CMK (cell line): ENCODE measurements at regions not wholly inside any gene's neighbourhood (a gene's known extent, or its start where the extent isn't known, plus 50 kb on each side); places are given as distances from the start of the nearest gene placed in this dataset.

Experiments
- DNase-seq: peaks from one replicate; pipeline ENCODE4 v3.0.0-alpha.2; 2010; ENCODE audit warnings: low read depth

DNA sequence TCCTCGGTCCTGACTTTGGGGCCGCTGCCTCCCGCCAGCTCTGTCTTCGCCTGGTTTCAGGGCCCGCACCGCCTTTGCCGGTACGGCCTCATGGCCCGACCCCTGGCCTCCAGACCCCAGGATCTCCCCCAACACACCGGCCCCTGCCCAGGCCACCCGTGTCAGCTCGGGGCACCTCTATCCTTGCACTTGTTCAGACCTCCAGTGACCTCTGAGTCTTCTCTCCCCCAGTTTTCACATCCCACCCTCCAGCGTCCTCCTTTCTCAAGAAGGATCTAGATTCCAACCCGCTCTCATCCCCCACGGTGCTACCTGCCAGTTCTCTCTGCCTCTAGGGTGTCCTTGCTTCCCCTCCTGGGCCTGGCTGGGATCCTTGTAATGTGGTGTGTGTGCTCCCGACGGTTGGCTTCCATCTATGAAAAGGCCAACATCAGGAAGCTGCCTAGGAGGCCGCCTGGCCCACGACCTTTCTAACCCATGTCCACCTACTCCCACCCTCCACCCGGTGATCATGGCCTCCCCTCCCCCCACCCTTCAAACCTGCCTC is 61.1 kb downstream of the SPATA31C2 start:
- no peak for DNase-seq

DNA sequence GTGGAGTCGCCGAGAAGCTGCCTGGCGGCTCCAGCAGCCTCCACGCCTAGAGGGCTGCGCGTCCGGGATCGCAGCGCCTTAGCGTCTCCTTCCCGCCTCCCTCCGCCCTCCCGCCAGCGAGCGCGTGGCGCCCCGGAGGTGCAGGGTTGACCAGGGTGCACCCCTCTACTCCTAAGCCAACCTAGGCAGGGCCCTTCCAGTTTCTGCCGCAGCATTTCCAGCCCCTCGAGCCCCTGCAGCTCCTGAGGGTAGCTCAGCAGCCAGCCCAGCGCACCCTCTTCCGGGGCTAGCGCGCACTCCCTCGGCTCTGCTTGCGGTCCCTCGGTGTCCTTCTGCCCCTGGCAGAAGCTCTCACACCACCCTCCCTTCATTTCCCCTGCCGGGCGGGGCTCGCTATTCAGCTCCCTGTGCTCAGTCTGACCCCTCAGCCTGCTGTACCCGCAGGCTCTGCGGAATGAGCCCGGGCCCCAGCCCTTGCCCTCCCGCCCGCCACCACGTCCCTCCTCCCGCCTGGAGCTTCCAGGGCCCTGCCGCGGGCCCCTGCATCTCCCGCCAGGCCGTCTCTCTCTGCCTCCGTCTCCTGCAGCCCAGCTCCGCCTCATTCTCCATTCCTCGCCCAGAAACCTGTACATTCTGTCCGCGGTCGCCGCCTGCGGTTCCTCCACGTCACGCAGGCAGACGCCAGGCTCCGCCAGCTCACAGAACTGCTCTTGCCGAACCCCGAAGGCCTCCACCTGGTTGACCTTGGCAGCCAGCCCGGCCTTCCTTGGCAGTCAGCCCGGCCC is 61.8 kb downstream of the SPATA31C2 start:
- no peak for DNase-seq

DNA sequence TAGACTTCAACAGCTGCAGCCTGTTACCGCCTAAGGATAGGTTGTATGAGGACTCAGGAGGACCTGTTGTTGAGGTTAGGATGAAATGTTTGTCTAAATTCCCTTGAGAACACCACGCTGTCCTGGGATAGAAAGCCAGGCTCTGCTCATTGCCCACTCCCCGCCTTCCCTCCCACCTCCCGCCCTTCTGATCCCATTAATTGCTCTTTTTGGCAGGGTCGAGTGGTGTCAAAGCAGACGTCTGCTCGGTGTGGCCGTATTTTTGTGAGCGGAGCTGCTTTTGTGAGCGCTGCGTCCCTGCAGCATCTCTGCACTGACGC is 62.3 kb downstream of the SPATA31C2 start:
- no peak for DNase-seq

DNA sequence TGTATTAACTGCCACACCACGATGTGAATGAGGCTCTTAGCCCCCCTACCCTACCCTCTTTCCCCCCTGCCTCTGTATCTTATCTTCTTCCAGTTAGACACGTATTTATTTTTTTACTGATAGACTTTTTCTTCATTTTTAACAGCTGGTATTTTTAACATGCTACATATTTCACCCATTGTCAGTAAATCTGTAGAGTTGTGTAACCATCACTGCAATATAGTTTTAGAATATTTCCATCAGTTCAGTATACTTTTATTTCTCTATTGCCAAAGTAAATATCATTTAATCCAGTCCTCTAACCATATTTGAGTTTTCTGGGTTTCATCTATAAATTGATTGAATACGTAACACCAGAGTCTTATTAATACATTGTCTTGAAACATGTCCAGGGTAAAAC is 62.8 kb downstream of the SPATA31C2 start:
- no peak for DNase-seq

DNA sequence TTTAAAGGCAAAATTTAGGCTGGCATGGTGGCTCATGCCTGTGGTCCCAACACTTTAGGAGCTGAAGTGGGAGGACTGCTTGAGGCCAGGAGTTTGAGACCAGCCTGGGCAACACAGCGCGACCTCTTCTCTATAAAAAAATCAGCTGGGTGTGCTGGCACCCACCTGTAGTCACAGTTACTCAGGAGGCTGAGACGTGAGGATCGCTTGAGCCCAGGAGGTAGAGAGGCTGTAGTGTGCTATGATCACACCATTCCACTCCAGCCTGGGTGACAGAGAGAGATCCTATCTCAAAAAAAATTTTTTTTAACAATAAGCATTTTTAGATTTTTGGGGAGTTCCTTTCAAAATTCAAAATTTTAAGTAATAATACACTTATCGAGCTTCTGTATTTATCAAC is 63.3 kb downstream of the SPATA31C2 start:
- DNase-seq = no peak

DNA sequence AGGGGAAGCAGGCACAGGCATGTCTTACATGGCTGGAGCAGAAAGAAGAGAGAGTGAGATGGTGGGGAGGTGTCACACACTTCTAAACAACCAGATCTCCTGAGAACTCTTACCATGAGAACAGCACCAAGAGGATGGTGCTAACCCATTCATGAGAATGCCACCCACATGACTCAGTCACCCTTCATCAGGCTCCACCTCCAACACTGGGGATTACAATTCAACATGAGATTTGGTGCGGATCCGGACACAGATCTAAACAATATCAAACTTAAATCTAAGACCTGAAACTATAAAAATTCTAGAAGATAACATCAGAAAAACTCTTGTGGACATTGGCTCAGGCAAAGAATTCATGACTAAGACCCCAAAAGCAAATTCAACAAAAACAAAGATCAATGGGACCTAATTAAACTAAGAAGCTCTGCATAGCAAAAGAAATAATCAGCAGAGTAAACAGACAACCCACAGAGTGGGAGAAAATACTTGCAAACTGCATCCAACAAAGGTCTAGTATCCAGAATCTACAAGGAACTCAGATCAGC is 65.4 kb downstream of the SPATA31C2 start:
- no peak for DNase-seq

DNA sequence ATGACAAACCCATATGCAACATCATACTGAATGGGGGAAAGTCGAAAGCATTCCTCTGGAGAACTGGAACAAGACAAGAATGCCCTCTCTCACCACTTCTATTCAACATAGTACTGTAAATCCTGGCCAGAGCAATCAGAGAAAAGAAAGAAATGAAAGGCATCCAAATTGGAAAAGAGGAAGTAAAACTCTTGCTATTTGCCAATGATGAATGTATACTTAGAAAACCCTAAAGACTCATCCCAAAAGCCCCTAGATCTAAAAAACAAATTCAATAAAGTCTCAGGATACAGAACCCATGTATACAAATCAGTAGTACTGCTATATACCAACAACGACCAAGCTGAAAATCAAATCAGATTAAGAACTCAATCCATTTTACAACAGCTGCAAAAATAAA is 66.9 kb downstream of the SPATA31C2 start:
- DNase-seq = no peak

DNA sequence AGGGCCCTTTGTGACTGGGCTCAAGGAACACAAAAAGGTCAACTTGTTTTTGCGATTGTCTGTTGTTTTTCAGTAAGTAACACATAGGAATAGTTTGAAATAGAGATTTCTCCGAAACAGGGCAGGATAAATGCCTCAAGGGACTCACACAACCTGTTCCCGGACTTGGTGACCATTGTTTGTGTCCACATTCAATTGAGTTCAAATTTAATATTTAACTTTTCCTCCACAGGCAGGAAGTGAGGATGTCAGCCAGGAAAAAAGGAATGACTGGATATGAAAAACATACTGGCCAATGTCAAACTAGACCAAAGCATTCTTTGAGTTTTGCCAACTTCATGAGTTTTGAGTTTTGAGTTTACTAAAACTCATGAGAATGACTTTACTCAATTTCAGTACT is 72.7 kb downstream of the SPATA31C2 start:
- no peak for DNase-seq

DNA sequence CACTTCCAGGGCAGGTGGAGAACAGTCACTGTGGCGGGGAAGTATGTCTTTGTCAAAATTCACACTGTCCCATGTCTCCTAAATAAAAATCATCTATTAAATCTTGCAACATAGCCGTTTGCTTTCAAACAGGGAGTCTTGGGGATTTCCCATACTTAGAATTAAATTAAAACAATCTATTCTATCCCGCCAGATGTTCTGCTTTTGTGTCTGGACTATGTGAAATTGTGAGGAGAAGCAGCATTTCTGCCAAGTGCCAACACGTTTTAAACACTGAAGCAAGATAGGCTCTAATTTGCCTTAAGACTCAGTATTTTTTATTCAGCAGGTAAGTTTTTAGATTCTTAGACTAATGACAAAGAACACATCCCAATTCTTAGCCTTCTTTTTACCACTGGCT is 73.7 kb downstream of the SPATA31C2 start:
- DNase-seq = no peak

DNA sequence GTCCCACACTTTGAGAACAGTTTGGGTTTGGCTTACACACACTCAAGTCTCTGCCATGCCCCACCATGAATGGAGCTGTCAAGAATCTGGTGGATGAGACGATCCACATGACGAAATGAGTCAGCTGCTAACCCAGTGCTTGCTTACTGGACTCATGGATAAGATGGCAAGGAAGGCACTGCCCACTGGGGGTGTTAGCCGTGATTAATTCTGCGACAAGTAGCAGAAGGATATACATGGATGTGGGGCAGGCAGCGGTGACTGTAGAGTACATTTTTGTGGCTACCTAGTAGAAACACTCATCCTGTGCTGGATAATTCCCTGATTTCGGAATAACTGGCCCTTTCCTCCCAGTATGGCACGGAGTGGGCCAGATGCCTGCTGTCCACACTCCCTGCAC is 77.5 kb downstream of the SPATA31C2 start:
- no peak for DNase-seq

DNA sequence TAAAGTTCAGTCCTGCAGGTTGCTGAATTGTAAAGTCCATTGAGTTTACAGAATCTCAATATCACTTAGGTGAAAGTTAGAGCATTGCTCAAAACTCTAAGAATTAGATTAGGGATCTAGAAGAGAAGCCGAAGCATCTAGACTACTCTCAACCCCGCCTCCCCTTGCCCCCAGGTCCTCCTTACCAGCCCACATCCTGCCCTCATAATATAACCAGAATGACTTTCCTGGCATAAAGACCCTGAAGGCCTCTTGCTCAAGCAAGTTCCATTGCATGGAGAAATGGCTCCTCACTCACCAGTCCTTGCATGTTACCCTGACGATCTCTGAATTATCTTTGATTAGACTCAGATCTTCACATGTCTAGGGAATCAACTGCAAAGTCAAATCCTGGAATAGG is 78.8 kb downstream of the SPATA31C2 start:
- no peak for DNase-seq

DNA sequence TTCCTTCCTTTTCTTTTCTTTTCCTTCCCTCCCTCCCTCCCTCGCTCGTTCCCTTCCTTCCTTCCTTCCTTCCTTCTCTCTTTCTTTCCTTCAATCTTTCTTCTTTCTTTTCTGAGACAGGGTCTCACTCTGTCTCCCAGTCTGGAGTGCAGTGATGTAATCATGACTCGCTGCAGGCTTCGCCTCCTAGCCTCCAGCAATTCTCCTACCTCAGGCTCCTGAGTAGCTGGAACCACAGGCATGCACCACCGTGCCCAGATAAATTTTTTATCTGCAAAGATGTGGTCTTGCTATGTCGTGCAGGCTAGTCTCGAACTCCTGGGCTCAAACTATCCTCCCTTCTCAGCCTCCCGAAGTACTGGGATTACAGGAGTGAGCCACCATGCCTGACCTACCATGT is 81.4 kb downstream of the SPATA31C2 start:
- DNase-seq = no peak

DNA sequence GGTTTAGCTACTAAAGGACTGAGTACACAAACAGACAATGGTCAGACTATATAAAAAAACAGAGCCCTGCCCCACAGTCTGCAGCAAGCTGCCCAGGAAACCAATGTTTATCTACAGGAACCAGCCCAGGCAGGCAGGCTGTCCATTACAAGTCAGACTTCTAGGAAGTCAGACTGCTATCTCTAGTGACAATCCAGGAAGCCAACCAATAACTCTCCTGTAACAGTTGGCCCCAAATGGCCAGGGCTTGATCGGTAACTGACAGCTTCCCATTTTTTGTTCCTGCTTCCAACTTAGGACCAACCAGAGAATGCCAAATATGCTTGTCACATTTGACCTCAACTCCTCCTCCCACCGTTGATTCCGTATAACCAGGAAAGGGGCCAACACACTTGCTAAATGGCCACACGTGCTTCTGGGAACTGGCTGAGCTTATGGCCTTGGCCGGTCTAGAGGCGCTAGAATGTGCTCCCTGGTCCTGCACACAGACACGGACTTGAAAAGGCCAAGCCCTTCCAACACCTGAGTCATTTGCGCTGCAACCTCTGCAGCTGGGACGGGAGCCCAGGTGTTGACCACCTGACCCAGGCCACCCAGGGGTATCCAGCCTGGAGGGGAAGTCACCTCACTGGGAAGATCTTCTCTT is 79.6 kb upstream of the CDK20 start:
- DNase-seq = peak; percentile 69

DNA sequence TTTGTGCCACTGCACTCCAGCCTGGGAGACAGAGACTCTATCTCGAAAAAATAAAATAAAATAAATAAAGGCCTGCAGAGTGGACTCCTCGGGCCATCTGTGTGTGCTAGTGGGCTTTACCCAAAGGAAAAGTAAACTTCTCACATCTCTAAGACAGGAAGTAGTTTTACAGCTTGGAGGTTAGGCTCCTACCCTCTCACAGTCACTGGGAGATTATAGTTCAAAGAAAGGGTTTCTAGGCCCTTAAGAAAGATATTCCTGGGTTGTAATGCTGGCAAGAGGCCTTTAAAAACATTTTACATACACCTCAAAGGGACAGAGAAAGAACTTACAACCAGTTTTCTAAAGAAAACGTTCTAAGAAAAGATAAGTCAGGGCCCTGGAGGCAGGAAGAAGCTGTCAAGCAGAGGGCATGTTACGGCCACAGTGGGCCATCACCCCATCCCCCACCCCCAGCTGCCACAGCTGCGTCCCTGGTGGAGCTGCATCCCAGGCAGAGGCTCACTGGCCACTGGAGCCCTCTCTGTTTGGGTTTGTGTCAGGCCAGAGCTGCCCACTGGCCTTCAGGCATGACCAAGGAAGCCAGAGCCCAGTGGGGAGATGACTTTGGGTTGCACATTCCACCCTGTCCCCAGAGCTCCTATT is 78.1 kb upstream of the CDK20 start:
- DNase-seq = no peak

DNA sequence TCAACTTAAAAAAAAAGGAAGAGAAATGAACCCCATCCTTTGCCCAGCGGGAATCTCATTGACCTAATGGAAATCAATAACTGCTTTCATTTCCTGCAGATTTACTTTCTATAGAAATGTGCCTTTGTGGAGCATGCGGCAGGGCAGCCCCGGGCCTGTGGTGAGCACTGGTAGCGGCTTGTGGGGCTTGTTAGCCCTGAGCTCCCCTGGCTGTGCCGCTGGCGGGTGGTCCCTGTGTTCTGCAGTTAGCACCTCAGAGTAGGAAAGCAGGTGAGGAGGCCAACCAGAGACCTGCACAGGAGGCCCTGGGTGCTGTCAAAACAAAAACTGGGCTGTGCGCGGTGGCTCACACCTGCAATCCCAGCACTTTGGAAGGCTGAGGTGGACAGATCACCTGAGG is 76.8 kb upstream of the CDK20 start:
- DNase-seq = no peak

DNA sequence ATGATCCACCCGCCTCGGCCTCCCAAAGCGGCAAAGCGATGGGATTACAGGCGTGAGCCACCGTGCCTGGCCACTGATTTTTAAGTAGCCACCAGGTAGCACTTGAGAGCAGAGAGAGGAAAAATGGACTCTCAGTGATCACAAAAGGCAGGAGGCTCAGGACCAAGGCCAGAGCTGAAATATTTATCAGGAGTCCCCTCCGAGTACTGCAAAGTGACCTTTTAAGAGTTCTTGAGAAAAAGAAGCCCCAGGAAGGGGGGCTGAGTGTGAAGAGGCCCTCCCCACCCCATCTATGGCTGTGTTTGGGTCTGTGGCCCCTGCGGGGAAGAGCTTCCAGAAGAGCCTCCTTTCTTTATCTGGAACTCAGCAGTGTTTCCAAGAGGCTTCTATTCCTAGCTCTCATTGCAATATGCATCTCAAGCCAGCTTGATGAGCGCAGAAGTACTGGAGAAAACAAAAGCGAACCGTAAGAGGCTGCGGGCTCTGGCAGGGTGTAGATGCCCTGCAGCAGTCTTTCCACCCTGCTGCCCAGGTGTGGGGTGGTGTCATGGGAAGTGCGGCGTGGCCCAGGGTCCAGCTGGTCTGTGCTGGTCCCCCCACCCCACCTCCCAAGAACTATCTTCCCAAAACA is 75.5 kb upstream of the CDK20 start:
- DNase-seq = no peak

DNA sequence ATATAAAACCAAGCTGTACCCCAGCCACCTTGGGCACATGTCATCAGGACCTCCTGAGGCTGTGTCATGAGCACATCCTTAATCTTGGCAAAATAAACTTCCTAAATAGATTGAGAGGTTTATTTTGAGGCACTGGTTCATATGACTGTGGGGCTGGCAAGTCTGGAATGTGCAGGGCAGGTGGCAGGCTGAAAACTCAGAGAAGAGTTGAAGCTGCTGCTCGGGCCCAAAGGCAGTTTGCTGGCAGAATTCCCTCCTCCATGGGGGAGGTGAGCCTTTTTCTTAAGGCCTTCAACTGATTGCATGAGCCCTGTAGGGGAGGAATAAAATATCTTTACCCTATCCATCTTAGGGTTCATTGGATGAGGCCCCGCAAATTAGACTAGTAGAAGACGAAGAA is 72.2 kb upstream of the CDK20 start:
- no peak for DNase-seq

DNA sequence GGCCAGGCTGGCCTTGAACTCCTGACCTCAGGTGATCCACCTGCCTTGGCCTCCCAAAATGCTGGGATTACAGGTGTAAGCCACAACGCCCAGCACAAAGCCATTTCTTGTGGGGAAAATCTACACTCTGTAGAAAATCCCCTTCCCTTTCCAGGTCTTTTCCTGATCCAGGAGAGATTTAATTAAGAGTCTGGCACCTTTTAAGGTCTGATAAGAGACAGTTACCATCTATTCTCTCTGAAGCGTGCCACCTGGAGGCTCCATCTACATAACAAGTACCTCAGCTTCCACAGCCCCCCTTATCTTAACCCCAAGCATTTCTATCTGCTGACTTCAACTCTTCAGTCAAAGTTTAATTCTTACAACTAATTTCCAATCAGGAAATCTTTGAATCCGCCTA is 71.4 kb upstream of the CDK20 start:
- DNase-seq = no peak

DNA sequence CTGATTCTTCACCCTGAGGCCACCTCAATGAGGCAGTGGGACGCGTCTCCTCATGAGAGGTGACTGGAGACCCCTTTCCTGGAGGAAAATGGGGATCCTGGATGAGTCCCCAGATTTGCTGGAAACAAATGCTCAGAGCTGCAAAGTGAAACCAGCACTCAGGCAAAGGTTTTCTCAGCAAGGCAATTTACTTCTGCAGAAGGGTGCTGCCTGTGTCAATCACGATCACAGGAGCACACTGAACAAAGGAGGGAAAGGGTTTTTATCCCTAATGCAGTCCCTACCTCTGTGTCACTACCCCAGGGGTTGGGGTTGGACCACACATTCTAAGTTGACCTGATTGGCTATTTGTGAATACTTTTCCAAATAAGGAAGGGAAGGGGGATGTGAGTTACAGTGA is 69.9 kb upstream of the CDK20 start:
- no peak for DNase-seq

DNA sequence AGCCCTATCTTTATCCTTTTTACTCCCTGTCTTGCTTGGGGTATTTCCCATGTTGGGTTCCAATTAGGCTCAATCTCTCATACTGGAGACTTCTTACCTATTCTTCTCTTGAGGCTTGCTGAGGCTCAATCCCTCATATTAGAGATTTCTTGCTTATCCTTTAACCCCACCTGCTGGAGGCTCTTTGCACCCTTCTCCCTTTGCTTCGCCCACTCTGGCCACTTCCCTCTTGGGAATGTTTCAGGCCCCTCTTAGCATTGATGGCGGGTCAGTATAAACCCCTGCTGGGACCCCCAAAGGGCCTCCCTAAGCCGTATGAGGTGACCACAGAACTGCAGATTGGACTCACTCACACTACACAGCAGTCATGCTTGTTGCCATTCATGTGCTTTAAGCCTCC is 69.3 kb upstream of the CDK20 start:
- no peak for DNase-seq

DNA sequence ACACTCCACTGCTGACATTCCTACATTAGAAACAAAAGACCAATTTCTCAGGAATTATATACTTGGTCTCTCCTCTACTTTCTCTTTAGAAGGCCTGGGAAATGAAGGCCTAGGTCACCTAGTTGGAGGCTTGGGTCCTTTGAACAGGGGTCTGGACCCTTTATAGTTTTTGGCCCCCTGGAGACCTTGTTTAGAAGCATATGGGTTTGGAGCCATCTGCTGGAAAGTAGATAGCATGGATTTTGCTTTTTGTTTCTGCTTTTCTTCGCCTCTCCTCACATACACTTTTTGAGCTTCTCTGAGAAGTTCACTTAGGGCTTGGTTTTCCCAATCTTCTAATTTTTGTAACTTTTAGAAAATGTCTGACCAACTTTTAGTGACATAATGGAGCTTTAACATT is 67.1 kb upstream of the CDK20 start:
- no peak for DNase-seq

DNA sequence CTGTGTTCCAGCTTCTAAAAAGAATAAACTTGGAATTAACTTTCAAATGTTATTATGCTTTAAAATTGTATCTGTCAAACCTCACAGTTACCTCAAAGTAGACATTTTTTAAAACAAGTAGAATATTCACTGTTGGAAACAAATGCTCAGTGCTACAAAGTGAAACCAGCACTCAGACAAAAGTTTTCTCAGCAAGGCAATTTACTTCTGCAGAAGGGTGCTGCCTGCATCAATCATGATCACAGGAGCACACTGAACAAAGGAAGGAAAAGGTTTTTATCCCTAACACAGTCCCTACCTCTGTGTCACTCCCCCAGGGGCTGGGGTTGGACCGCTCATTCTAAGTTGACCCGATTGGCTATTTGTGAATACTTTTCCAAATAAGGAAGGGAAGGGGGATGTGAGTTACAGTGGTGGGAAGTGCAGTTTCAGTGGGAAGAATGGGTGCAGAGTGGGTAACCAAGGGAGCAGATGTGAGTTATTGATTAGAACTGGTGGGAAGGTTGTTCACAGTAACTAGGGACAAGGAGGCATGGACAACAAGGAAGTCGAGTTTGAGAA is 63.0 kb upstream of the CDK20 start:
- no peak for DNase-seq
